ENCODE measurements at regions not wholly inside any gene's neighbourhood (a gene's known extent, or its start where the extent isn't known, plus 50 kb on each side); places are given as distances from the start of the nearest gene placed in this dataset.
"Not testable (repeated sequence)": the region's sequence is repeated elsewhere in the genome, so short reads cannot be mapped to it uniquely, and the experiment has no call there.

DNA sequence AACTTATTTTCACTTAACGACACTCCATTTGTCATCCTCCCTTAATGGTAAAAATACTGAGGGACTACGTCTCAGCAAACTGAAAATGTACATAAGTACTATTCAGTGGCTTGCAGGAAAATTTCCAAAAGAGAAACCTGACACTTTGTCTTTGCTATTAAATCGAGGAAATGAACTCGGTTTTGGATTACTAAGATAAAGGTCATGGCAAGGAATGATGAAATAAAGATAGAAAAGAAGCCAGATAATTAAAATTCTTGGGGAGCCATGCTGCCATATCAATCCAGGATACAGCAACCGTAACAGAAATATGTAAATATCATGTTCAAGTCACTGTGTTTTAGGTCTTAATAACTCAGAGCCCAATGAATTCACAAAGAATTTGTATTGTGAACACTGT, 647.8 kb downstream of the CDH9 start:
- DNase-seq (ENCODE audit: low spot score): no peak

DNA sequence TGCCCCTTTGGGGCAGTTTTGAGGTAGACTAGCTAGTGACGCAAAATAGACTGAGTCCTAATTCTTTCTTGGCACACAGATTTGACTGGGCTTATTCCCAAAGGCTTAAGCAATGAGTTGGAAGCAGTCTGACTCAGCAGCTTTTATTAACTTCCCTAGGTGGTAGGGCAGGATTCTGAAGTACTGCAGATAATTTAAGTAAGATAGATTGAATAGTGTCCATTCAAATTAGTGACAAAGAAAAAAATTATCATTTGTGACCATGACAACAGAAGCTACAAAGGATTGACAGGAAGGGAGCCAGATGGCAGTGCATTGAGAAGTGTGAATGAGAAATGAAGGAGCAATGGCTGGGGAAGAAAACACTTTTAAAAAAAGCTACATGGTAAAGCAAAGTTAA, 649.4 kb downstream of the CDH9 start:
- no peak for DNase-seq (ENCODE audit: low spot score)

DNA sequence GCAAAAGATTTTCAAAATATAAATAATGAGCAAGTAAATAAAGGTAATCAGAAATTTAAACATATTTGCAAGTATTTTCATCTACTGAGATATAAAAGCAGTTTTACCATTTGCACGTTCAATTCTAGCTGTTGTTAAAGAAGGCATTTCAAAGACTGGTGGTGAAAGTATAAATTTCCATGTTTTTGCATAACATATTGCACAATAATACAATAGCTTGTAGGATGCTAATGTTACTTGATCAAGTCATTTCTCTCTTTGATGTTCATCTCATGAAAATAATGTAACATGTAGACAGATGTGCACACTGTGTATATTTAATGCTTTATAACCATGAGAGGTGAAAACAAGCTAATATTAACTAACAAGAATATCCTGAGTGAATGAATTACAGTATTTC, 651.9 kb downstream of the CDH9 start:
- no peak for DNase-seq (ENCODE audit: low spot score)

DNA sequence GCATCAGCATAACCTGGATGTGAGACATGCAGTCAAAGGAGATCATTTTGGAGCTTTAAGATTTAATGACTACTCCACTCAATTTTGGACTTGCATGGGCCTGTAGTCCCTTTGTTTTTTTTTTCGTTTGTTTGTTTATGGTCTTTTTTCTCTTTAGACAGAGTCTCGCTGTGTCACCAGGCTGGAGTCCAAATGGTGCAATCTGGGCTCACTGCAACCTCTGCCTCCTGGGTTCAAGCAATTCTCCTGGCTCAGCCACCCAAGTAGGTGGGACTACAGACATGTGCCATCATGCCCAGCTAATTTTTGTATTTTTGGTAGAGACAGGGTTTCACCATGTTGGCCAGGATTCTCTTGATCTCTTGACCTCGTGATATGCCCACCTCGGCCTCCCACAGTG, 673.8 kb downstream of the CDH9 start:
- DNase-seq (ENCODE audit: low spot score): not testable (repeated sequence)

DNA sequence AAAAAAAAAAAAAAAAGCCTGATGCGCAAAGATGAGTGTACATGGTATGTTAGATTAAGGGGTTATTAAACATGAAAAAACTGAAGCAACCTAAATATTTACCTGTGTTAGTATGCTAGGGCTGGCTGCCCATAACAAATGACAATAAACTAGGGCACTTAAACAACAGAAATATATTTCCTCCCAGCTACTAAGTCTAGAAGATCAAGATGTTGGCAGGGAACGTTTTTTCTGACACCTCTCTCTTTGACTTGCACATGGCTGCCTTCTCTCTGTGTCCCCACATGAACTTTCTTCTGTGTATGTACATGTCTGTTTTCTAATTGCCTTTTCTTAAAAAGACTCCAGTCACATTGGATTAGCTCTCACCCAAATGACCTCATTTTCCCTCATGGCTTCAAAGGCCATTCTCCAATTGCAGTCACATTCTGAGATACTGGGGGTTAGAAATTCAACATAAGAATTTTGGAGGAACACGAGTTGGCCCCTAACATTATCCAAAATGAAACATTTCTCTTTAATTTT, 694.5 kb downstream of the CDH9 start:
- DNase-seq (ENCODE audit: low spot score): no peak

DNA sequence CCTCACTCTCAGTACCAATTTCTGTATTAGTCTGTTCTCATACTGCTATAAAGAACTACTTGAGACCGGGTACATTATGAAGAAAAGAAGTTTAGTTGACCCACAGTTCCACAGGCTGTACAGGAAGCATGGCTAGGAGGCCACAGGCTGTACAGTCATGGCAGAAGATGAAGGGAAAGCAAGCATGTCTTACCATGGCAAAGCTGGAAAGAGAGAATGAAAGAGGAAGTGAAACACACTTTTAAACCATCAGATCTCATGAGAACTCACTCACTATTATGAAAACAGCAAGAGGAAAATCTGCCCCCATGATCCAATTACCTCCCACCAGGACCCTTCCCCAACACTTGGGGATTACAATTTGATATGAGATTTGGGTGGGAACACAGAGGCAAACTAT, 698.8 kb downstream of the CDH9 start:
- DNase-seq (ENCODE audit: low spot score): no peak

DNA sequence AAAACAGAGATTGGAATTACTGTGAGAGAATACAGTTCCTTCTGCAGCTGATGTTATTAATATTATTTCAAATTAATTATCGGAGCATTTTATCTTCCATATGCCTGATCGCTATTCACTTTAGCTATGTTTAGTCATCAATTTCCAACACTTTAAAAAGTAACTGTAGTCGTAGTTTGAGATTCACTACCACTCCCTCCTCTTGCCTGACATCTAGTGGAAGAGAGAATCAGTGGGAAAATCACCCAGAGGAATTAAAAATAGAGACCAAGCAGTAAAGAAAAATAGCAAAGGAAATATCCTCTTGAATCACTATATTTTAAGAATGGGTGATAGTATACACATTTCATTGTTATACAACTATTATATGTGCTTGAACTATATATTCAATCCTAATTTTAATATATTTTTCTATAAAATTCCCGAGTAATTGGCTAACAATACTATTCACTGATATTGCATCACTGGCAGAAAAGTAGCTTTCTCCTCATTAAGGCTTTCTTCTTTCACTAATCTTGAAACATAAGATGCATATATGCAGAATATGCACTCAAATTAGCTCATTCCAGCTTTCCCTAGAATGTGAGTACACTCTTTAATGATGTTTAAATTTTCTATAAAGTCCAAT, 708.7 kb downstream of the CDH9 start:
- no peak for DNase-seq (ENCODE audit: low spot score)

DNA sequence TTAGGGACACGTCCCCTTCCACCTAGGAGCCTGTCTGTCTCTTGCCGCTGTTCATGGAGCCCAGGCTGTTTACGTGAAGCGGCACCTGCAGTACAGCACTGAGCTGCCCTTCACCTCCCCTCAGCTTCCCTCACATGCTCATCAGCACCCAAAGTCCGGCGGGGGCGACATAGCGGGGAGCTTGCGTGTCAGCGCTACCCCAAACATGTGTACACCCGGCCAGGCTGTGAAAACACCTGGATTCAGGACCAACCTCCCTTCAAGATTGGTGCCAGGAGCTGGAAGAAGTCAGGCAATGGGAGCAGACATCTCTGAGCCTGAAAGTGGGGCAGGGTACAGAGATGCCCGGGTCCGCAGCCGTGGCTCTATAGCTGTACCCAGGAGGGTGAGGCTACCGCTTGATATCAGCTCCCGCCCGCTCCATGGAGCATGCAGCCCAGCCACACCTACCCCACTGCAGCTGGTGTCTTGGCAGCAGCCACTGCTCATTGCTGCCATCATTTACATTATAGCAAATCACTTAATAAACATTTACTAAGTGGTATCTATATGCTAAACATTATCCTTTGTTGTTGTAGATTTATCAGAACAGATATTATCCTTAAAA, 712.1 kb downstream of the CDH9 start:
- DNase-seq (ENCODE audit: low spot score): no peak

DNA sequence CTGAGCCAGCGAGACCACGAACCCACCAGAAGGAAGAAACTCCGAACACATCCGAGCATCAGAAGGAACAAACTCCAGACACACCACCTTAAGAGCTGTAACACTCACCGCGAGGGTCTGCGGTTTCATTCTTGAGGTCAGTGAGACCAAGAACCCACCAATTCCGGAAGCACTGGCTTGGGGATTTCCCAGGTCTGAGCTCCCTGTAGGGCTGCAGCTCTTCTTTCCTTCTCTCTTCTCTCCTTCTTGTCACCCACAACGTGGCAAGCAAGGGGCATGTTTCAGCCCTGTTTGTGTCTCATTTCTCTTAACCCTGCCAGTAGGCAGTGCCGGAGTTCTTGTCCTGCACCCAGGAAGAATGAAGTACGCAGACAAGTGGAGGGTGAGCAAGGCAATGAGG, 713.0 kb downstream of the CDH9 start:
- not testable (repeated sequence) for DNase-seq (ENCODE audit: low spot score)

DNA sequence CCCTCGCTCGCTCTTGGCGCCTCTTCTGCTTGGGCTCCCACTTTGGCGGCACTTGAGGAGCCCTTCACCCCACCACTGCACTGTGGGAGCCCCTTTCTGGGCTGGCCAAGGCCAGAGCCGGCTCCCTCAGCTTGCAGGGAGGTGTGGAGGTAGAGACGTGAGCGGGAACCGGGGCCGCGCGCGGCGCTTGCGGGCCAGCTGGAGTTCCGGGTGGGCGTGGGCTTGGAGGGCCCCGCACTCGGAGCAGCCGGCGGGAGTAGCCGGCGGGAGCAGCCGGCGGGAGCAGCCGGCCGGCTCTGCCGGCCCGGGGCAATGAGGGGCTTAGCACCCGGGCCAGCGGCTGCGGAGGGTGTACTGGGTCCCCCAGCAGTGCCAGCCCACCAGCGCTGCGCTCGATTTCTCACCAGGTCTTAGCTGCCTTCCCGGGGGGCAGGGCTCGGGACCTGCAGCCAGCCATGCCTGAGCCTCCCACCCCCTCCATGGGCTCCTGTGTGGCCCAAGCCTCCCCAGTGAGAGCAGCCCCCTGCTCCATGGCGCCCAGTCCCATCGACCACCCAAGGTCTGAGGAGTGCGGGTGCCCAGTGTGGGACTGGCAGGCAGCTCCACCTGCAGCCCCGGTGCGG, 714.0 kb downstream of the CDH9 start:
- DNase-seq (ENCODE audit: low spot score): not testable (repeated sequence)

DNA sequence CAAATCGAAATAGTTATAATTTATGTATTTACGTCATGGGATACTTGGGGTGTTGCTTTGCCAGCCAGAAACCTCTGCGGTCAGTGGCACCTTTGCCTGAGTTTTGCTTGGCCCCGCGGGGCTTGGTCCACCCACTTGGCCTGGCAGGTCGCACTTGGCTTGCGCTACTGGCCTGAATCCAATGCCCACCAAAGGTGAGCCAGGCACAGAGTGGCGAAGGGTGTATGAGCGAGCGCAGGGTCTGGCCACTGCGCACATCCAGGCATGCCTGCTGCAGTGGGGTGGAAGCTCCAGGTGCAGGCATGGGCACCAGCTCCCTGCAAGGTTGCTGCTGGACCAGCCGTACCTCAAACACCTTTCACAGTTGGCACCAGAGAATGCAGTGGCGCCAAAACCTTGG, 714.6 kb downstream of the CDH9 start:
- no peak for DNase-seq (ENCODE audit: low spot score)

DNA sequence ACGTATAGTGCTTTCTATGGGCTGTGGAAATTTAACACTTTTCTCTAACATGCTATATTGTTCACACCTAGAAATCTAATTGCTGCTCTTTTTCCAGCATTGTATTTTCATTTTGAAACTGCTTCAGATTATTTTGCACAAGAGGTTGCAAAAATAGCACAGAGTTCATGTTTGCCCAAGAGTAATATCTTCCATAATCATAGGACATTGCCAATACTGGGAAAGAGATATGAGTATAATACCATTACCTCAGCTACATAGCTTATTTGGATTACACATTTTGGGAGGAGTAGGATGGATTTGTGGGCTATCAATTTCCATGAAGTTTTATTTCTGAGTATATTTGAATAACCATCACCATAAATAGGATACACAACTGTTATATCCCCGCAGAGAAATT, 717.1 kb downstream of the CDH9 start:
- no peak for DNase-seq (ENCODE audit: low spot score)

DNA sequence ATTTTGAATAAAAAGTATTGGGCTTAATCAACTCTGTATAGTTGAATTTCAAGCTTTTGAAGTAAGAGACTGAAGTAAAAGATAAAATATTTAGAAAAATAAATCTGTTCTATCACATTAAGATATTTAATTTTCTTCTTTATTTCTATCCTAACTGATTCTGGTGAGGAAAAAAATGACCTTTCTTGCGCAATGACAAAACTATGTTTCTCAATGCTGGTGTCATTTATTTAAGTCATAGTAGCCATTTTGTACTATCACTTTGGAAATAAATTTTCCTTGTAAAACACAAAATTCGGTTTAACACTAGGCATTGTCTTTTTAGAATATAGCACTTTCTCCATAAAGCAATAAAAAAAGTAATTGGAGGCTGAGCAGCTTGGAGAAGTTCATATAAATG, 728.0 kb downstream of the CDH9 start:
- no peak for DNase-seq (ENCODE audit: low spot score)

DNA sequence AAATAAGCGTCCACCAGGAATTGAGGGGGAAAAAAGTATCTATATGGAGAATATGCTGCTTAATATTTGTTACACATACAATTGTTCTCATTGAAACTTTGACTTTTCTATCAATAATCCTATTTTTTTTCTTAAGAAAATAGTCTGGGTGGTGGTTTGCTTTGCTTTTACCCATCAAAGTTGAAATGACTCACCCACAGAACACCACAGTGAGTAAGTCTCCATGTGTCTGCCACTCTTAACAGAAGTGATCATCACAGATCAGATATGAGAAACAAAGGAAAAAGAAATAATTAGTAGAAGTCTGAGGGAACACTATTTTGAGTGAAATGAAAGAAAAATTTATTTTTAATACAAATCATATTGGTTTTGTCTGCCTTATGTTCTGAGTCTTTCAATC, 742.8 kb downstream of the CDH9 start:
- DNase-seq (ENCODE audit: low spot score): no peak

DNA sequence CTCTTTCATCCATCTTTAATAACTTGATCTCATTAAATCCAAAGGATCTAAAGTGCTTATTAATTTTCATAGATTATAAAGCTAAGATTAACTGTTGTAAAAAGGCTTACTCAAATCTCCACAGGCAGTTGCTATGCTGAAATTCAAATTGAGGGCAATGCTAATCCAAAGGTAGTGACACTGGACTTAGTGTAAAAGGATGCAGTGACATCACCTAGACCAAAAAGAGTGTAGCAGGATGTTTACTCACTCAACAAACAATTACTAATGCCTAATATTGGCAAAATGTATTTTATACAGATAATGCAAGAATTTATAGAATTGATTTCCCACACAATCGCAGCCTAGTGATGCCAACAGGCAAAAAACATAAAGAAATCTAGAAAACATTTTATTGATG, 756.2 kb downstream of the CDH9 start:
- DNase-seq (ENCODE audit: low spot score): no peak

DNA sequence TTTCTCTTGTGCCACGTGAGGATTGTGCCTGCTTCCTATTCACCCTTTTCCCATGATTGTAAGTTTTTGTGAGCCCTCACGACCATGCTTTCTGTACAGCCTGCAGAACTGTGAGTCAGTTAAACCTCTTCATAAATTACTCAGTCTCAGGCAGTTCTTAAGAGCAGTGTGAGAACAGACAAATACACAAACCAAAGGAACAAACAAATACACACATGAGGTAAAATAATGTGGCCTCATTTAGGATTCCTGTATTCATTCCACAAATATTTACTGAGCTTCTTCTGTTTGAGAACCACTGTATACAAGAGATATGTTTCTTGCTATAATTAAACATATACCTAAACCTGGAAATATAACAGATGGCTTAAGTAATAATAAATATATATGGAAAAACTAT, 760.3 kb downstream of the CDH9 start:
- no peak for DNase-seq (ENCODE audit: low spot score)

DNA sequence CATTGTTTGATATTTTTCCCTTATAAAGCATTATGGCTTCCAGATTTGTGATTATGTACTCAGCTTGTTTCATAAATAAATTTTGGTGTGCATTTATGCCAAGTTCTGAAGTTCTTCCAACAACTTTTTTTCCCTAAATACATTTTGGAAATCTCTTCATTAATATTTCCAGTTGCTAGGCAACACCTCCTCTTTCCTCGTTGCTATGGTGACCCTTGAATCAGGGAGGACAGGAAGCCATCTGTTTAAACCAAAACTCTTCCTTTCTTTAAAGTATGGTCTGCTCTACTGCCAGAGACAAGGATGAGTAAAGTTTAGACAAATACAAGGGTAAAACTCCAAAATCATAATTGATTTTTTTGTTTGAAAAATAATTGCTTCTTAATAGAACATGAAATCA, 779.3 kb downstream of the CDH9 start:
- DNase-seq (ENCODE audit: low spot score): no peak

DNA sequence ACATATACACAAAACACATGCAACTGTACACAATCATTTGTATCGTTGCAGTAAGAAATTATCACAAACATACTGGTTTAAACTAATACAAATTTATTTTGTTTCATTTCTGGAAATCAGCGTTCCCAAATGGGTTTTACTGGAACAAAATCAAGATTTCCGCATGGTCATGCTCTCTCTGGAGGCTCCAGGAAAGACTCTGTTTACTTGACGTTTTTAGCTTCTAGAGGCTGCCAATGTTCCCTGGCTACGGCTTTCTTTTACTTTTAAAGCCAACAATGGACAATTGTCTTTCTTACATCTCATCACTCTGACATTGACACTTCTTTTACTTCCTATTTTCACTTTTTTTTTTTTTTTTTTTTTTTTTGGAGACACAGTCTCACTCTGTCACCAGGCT, 793.1 kb downstream of the CDH9 start:
- no peak for DNase-seq (ENCODE audit: low spot score)

DNA sequence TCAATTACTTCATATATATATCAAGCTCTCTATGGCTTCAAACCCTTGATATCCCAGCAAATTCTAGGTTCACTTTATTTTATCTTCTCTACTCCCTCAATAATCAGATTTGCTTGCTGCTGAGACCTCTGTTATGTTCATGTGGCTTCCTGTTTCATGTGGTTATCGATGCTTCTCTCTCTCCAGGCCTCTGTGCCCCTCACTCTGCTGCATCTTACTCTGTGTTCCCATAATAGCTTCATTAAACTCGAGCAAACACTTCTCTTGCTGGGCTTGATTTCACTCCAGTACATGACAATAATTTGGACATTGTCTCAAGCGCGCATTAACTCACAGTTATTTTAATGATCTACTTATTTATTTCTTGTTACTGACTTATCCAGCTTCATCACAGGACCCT, 798.8 kb downstream of the CDH9 start:
- no peak for DNase-seq (ENCODE audit: low spot score)

DNA sequence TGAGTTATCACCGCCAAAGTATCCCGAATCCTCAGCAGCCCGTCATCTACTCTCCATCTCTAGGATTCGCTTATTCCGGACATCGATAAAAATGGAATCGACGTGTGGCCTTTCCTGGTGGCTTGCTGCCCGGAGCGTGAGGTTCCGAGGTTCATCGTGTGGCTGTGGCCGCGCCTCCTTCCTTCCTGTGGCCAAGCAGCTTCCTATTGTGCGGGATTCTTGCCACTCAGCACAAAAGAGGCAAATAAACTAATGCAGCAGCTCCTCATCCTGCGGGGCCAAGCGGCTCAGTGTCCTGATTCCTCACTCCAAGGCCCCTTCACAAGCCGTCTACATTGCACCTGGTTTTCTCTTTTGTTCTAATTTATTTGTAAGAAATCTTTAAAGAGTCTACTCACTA, 800.9 kb downstream of the CDH9 start:
- no peak for DNase-seq (ENCODE audit: low spot score)

DNA sequence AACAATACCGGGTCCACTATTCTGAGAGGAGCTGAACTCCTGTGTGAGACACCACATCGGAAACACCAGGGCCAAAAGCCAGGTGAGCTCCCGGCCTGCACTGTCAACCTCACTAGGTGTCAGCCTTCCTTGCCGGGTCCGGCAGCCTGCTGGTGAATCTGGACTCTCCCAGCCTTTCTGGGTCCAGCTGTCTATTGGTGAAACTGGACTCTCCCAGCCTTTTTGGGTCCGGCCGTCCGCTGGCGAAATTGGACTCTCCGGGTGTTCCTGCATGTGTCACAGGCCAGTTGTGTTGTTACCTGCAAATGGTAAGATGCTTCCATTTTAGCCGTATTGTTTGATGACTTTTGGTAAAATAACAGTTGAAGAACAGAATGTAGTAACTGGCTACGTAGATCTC, 801.5 kb downstream of the CDH9 start:
- no peak for DNase-seq (ENCODE audit: low spot score)

DNA sequence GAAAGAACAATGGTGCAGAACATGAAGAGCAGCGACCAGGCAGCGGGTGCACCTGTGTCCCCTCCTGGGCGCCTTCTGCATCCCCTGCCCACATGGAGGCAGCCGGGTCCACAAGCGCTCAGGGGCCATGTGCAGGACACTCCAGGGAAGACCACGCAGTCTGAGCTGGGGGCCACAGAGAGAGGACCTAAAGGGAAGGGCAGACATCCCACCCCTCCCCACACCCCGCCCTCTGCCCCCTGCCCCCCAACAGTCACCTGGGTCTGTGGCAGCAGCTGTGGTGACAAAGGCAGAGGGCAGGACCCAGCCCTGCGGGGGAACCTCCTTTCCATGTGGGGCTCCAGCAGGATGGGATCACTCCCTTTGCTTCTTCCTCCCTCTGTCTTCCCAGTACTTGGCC, 805.7 kb downstream of the CDH9 start:
- no peak for DNase-seq (ENCODE audit: low spot score)

DNA sequence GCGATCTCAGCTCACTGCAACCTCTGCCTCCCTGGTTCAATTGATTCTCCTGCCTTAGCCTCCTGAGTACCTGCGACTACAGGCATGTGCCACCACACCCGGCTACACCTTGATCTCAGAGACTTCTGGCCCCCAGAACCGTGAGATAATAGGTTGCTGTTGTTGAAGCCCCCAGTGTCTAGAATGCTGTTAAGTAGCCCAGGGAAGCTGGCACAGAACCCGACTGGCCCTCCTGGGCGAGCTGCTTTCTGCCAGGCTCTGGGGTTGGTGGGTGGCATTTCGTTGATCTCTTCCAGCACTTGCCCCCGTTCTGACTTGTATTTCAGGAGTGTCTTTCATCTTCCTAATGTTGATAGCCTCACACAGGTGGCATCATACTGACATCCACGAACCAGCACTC, 807.1 kb downstream of the CDH9 start:
- no peak for DNase-seq (ENCODE audit: low spot score)

DNA sequence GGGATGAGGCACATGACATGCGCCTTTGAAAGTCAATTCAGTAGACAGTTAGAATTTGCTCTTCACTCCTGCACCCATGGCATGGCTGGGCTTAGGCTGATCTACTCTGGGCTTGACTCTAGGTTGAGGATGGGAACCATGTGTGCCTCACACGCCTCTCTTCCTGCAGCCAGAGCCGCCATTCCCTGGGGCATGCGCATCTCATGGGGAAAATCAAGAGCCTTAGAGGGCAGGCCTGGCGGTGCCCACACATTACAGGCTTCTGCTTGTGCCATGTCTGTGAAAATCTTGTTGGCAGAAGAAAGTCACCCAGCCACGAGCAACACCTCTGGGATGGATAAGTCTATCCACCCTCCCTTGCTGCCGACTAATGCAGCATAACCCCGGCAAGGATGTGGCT, 808.5 kb downstream of the CDH9 start:
- DNase-seq (ENCODE audit: low spot score): no peak
